Activated naive CD8-positive, alpha-beta T cell (primary cell): ENCODE measurements at regions not wholly inside any gene's neighbourhood (a gene's known extent, or its start where the extent isn't known, plus 50 kb on each side); places are given as distances from the start of the nearest gene placed in this dataset.

Experiments
- H3K27ac Mint-ChIP-seq: one replicate; pipeline ENCODE4 v1.8.0; 2021; ENCODE audit warnings: mixed read lengths
- H3K27me3 Mint-ChIP-seq: one replicate; pipeline ENCODE4 v1.8.0; 2021; ENCODE audit warnings: mixed read lengths
- H3K36me3 Mint-ChIP-seq: one replicate; pipeline ENCODE4 v1.8.0; 2021; ENCODE audit warnings: mixed read lengths
- H3K4me1 Mint-ChIP-seq: one replicate; pipeline ENCODE4 v1.8.0; 2021; ENCODE audit warnings: low read depth, mixed read lengths
- H3K4me3 Mint-ChIP-seq: one replicate; pipeline ENCODE4 v1.8.0; 2021; ENCODE audit warnings: mild to moderate bottlenecking, mixed read lengths
- H3K9me3 Mint-ChIP-seq: one replicate; pipeline ENCODE4 v1.8.0; 2021; ENCODE audit warnings: low read depth, mixed read lengths

DNA sequence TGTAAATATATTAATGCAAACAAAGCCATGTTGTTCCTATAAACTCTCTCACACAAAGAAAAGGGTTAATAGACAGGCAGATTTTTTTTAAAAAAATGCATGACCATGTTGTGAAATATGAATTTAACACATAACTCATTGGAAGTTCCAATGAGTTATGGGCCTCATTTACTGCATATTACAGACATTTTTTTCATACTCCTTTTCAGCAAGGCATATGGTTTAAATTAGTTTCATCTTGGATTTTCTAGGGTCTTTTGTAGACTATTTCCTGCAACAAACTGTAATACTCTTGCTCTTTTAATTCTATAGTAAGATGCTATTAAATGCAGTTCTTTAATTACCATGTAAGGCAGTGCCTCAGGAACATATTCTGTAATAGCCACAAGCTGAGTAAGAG lies 323.1 kb downstream of the GBA3 start:
- no peaks in the 10 kb centered on the region for H3K4me1 Mint-ChIP-seq
- no peak overlapping the region for H3K27ac Mint-ChIP-seq
- no peaks in the 10 kb centered on the region for H3K27me3 Mint-ChIP-seq
- no peak overlapping the region for H3K4me3 Mint-ChIP-seq
- no peaks in the 10 kb centered on the region for H3K9me3 Mint-ChIP-seq
- no peaks in the 10 kb centered on the region for H3K36me3 Mint-ChIP-seq

DNA sequence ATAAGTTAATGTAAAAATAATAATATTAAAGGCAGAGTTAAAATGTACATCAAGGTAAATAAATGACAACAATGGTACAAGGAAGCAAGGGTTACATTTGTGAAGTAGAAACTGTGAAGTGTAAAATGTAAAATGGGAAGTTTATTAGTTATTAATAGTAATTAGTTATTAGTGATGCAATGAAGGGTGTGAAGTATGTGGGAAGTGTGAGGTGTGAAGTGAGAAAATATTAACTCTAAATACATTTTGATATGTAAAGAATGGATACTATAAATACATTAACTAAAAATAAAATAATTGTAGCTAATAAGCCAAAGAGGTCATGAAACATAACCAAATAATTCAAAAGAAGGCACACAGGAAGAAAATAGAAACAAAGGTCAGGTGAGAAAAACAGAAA lies 316.4 kb downstream of the GBA3 start:
- peaks cover 2% of the 10 kb centered on the region for H3K27me3 Mint-ChIP-seq
- H3K4me3 Mint-ChIP-seq = no peak overlapping the region
- no peaks in the 10 kb centered on the region for H3K4me1 Mint-ChIP-seq
- H3K36me3 Mint-ChIP-seq = no peaks in the 10 kb centered on the region
- no peak overlapping the region for H3K27ac Mint-ChIP-seq
- H3K9me3 Mint-ChIP-seq = no peaks in the 10 kb centered on the region

DNA sequence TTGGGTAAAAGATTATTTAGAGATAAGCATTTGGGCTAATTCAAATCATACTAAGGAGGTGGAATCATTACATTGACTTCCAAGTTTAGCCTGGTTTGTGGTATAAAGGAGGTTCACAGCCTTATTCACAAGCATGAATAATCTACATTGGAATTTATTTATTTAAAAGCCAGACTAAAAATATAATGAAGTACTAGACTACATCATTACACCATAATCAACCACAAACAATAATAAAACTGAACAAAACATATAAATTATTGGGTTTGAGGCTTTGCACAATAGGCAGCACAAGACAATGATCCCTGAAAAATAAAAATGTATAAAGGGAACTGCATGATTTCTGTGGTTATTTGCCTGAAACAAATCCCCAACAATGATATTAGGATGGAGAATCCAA lies 314.0 kb downstream of the GBA3 start:
- peaks cover 2% of the 10 kb centered on the region for H3K27me3 Mint-ChIP-seq
- H3K27ac Mint-ChIP-seq = no peak overlapping the region
- H3K9me3 Mint-ChIP-seq = no peaks in the 10 kb centered on the region

DNA sequence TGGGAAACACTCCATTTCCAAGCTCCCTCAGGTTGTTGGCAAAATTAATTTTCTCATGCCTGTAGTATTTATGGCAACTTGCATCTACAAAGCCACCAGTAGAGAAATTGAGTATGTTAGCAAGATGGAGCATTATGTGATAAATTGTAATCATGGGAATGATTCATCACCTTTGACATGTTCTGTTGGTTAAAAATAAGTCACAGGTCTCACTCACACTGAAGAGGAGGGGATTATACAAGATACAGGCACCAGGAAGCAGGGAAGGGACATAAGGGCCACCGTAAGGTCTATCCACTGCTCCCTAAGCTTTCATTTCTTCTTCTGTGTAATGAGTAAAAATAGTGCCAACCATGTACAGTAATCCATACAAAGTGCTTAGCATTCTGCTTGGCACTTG lies 313.0 kb downstream of the GBA3 start:
- Mint-ChIP-seq H3K27me3 (peaks cover 2% of the 10 kb centered on the region), H3K36me3 (no peaks in the 10 kb centered on the region), H3K9me3 (no peaks in the 10 kb centered on the region), H3K4me3 (no peak overlapping the region), H3K4me1 (no peaks in the 10 kb centered on the region), H3K27ac (no peak overlapping the region)

More for the DNA sequence above, 314.0 kb downstream of the GBA3 start:
- Mint-ChIP-seq H3K4me3 (no peak overlapping the region), H3K4me1 (no peaks in the 10 kb centered on the region), H3K36me3 (no peaks in the 10 kb centered on the region)

DNA sequence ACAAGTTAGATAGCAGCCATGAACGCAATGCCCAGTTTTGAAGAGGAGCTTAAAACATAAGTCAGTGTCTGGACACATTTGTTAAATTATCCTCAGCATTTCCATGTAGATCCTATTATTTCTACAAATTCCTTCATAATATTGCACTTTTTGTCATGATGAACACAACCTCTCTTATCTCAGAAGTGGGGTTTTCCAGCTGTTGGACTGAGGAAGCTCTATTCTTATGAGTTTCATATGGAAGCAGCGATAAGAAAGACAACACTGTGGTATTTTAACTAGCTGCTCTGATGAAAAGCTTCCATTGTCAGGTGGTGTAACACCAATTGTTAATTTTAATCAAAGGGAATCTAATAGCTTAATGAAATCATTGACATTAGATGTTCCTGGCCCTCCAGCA lies 308.7 kb downstream of the GBA3 start:
- Mint-ChIP-seq H3K4me3 (no peak overlapping the region), H3K36me3 (no peaks in the 10 kb centered on the region), H3K4me1 (no peaks in the 10 kb centered on the region), H3K27me3 (peaks cover 2% of the 10 kb centered on the region), H3K27ac (no peak overlapping the region), H3K9me3 (peaks cover 6% of the 10 kb centered on the region)

DNA sequence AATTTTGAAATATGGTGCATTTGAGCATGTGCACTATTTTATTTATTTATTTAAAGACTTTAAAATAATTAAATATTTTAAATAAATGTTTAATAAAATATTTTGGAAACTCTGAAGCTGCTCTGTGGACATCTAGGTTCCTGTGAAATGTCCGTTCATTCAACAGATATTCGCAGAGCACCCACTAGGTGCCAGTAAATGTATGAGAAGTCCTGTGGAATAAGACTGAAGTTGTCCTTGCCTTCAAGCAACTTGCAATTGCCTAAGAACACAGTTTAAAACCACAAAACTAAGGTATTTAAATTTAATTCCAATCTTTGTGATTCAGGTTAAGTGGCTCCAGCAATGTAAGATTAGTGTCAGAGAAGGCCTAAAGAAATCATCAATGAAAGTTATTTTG lies 306.7 kb downstream of the GBA3 start:
- Mint-ChIP-seq H3K4me3 (no peak overlapping the region), H3K4me1 (no peaks in the 10 kb centered on the region), H3K9me3 (peaks cover 6% of the 10 kb centered on the region), H3K36me3 (no peaks in the 10 kb centered on the region), H3K27ac (no peak overlapping the region), H3K27me3 (no peaks in the 10 kb centered on the region)

DNA sequence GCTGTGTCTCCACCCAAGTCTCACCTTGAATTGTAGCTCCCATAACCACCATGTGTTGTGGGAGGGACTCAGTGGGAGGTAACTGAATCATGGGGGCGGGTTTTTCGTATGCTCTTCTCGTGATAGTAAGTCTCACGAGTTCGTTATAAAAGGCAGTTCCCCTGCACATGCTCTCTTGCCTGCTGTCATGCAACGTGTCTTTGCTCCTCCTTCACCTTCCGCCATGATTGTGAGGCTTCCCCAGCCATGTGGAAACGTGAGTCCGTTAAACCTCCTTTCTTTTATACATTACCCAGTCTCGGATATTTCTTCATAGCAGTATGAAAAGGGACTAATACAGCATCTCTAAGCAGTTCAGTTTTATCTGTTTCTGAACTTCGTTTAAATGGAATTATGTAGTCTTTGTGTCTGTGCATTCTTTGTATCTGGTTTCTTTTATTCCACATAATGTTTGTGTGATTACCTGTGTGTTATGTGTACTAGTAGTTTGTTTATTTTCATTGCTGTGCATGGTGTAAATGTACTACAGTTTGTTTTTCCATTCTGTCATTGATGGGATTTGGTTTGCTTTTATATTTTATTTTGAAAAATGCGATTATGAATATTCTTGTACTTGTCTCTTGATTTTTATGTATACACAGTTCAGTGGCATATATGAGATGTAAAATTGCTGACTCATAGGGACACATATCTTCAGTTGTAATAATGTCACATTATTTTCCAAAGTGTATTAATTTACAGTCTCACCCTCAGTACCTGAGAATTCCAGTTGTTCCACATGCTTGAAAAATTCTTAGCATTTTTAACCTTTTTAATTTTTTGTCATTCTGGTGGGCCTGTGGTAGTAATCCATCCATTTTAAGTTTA lies 304.9 kb downstream of the GBA3 start:
- no peak overlapping the region for H3K27ac Mint-ChIP-seq
- no peaks in the 10 kb centered on the region for H3K27me3 Mint-ChIP-seq
- H3K36me3 Mint-ChIP-seq = no peaks in the 10 kb centered on the region
- H3K9me3 Mint-ChIP-seq = peaks cover 6% of the 10 kb centered on the region
- no peaks in the 10 kb centered on the region for H3K4me1 Mint-ChIP-seq
- no peak overlapping the region for H3K4me3 Mint-ChIP-seq

DNA sequence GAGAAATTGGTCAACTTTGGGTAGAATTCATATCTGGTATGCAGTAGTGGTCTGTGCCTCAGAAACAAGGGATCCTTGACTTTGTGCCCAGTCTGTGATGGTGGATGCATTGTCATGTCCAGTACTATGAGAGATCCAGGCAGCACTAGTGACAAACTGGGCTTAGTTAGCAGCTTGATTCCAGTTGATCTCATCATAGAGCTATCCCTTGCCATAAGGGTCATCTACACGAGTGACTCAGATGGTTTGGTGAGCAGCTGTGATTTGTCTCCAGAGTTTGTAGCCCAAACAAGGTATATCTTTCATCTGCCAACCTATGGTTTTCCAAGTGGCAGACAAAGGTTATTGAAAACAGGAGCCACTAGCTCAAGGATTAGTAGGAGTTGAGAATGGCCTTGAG lies 298.8 kb downstream of the GBA3 start:
- Mint-ChIP-seq H3K9me3 (no peaks in the 10 kb centered on the region), H3K36me3 (no peaks in the 10 kb centered on the region), H3K27ac (no peak overlapping the region), H3K27me3 (no peaks in the 10 kb centered on the region), H3K4me1 (no peaks in the 10 kb centered on the region), H3K4me3 (no peak overlapping the region)

DNA sequence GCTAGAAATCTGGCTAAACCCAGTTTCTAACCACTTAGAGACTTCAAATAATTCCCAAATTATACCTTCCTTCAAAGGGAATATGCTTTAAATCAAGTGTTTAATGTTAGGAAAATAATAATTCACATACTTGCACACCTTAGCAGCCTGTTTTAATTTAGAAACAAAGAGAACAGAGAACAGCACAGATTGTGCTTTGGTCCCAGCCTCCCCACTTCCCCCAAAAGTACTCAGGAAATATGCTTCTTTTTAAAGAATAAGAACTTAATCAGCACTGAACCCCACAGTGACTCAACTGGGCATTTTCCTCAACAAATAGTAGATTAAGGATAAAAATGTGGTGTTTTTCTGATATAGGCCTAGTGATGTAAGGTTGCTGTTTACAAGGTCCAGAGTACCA lies 295.8 kb downstream of the GBA3 start:
- Mint-ChIP-seq H3K36me3 (no peaks in the 10 kb centered on the region), H3K9me3 (peaks cover 5% of the 10 kb centered on the region), H3K4me1 (no peaks in the 10 kb centered on the region), H3K27ac (no peak overlapping the region), H3K27me3 (no peaks in the 10 kb centered on the region), H3K4me3 (no peak overlapping the region)

DNA sequence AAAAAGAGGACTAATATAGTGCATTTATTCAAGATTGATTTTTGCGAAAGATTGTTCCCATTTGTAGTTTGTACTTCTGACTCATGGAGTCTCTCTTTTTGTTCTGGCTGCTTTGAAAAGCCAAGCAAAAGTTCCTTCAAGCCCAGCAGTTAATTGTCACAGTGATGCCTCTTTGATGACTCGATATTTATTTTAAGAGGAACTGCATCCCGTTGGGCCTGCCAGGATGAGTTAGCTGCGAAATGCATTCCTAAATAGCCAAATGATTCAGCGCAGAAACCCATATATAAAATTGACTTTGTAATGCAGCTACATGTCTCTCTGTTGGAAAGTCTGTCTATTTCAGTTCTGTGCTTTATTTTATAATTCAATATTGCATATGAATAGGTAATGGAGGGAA lies 295.1 kb downstream of the GBA3 start:
- Mint-ChIP-seq H3K4me3 (no peak overlapping the region), H3K36me3 (no peaks in the 10 kb centered on the region), H3K27me3 (no peaks in the 10 kb centered on the region), H3K27ac (no peak overlapping the region), H3K9me3 (peaks cover 5% of the 10 kb centered on the region), H3K4me1 (no peaks in the 10 kb centered on the region)

DNA sequence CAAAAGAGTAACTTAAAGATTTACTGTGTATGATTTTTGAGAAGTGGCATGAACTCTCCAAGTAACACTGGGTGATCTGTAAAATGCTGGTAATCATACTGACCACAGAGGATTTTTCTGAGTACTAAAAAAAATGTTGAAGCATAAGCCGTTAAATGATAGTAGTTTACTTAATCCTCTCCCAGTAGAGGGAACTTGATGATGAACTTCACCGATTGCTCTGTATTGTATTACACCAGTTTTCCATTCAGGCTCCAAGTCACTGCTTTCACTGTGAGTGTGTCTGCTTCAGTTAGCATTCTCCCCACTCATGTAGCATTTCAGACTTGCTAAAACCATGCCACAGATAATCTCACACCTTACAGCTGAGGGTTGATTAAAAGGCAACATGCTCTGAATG lies 294.1 kb downstream of the GBA3 start:
- peaks cover 11% of the 10 kb centered on the region for H3K9me3 Mint-ChIP-seq
- H3K4me3 Mint-ChIP-seq = no peak overlapping the region
- no peaks in the 10 kb centered on the region for H3K27me3 Mint-ChIP-seq
- no peak overlapping the region for H3K27ac Mint-ChIP-seq
- H3K4me1 Mint-ChIP-seq = no peaks in the 10 kb centered on the region
- H3K36me3 Mint-ChIP-seq = no peaks in the 10 kb centered on the region

DNA sequence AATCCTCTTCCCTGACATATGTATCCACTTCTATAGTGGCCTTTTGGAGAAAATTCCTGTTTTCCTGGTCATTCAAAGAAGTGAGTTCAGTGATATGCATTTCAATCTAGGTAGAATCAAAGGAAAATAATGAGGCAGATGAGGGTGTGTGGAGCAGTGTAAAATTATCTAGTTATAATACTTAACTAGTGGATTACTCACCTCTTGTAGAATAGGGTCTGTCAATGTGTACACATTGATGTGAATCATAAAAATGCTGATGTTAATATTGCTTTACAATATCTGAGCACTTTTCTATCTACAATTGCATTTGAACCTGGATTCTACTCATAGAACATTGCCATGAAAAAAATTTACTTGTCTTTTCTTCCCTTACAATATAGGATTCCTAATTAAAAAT lies 293.5 kb downstream of the GBA3 start:
- Mint-ChIP-seq H3K4me1 (no peaks in the 10 kb centered on the region), H3K27me3 (no peaks in the 10 kb centered on the region), H3K36me3 (no peaks in the 10 kb centered on the region), H3K9me3 (peaks cover 12% of the 10 kb centered on the region), H3K4me3 (no peak overlapping the region), H3K27ac (no peak overlapping the region)

DNA sequence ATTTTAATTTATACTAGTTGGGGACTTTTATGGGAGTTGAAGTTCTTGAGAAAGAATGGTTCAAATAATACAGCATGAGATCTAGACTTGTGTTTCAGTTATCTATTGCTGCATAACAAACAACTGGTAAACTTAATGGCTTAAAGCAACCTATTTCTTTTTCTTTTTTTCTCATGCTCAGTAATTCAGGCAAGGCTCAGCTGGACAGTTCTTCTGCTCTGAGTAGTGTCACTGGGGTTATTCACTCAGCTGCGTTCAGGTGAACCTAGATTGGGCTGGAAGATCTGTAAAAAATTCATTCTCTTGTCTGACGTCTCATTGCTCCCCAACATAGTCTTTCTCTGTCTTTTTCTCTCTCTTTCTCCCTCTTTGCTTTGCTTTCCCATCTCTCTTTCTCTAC lies 291.7 kb downstream of the GBA3 start:
- Mint-ChIP-seq H3K9me3 (peaks cover 16% of the 10 kb centered on the region), H3K27ac (no peak overlapping the region), H3K4me1 (no peaks in the 10 kb centered on the region), H3K27me3 (no peaks in the 10 kb centered on the region), H3K36me3 (no peaks in the 10 kb centered on the region), H3K4me3 (no peak overlapping the region)

DNA sequence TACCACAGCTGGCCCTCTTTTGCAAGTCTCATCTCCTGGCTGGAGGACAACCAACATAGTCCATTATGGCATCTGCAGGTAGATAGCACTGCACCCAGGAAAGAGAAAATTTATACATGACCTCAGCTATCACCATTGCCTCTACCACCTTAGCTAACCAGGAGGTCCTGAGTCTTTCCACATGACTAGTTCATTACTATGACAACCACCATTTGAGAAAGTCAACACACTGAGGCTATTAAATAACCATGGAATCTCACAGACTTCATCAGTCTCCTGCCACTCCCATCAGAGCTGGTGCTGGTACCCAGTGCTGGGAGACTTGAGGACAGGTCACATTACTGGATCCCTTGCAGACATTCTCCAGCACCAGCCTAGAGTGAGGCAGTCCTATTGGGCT lies 285.9 kb downstream of the GBA3 start:
- H3K27ac Mint-ChIP-seq = no peak overlapping the region
- no peaks in the 10 kb centered on the region for H3K36me3 Mint-ChIP-seq
- no peaks in the 10 kb centered on the region for H3K27me3 Mint-ChIP-seq
- H3K4me1 Mint-ChIP-seq = no peaks in the 10 kb centered on the region
- H3K9me3 Mint-ChIP-seq = peaks cover 15% of the 10 kb centered on the region
- H3K4me3 Mint-ChIP-seq = no peak overlapping the region

DNA sequence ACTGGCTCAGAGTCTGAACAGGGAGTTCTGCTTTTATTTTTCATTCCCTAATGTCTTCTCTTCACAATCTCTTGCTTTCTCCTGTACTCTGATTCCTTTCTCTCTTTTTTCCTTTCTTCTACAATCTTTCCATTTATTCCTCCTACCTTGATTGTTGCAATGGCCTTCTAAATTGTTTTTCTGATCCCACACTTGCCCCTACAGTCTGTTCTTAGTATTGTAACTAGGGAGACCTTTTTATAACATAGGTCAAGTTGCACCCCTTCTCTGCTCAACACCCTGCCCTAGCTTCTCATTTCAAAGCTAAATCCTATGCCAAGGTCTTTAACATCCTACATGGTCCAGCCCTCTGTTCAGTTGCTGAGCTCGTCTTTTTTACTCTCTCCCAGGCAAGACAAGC lies 277.9 kb downstream of the GBA3 start:
- H3K4me1 Mint-ChIP-seq = no peaks in the 10 kb centered on the region
- no peaks in the 10 kb centered on the region for H3K27me3 Mint-ChIP-seq
- no peak overlapping the region for H3K27ac Mint-ChIP-seq
- no peak overlapping the region for H3K4me3 Mint-ChIP-seq
- peaks cover 8% of the 10 kb centered on the region for H3K9me3 Mint-ChIP-seq
- H3K36me3 Mint-ChIP-seq = no peaks in the 10 kb centered on the region

DNA sequence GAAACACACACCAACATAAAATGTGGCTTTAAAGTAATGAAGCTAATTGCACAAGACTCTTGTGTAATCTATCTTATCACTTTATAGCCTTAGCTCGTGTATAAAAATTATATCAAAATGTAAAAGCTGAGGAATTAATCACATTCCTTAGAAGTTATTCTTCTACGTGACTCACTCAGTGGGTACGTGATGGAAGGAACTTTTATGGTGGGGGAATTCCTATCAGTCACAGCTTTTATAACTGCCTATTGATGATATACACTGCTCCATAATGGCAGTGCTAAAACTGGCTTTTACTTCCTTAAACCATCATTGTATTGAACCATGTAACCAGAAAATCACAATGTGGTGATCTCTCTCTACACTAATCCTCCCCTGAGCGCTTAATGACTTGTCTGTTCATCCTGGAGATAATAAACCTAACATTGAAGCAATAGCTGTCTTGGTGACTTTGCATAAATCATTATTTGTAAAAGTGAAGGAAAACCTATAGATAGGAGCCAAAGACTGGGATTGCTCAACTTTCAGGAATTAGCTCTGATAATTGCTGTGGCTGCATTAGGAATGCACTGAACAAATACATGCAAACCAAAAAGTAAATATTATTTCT lies 276.7 kb downstream of the GBA3 start:
- no peak overlapping the region for H3K4me3 Mint-ChIP-seq
- H3K27ac Mint-ChIP-seq = no peak overlapping the region
- peaks cover 8% of the 10 kb centered on the region for H3K9me3 Mint-ChIP-seq
- H3K27me3 Mint-ChIP-seq = no peaks in the 10 kb centered on the region
- no peaks in the 10 kb centered on the region for H3K4me1 Mint-ChIP-seq
- H3K36me3 Mint-ChIP-seq = no peaks in the 10 kb centered on the region
